H9 (cell line): ENCODE measurements at regions not wholly inside any gene's neighbourhood (a gene's known extent, or its start where the extent isn't known, plus 50 kb on each side); places are given as distances from the start of the nearest gene placed in this dataset.

Experiments
- DNase-seq: peaks from one replicate; pipeline ENCODE4 v3.0.0-alpha.2; 2017
- H2AFZ ChIP-seq: one replicate; pipeline ENCODE4 v1.6.1; 2013; ENCODE audit warnings: mild to moderate bottlenecking, low read length, control low read depth, moderate library complexity
- H2AK5ac ChIP-seq: 2 replicates; pipeline ENCODE4 v1.6.1; 2013; ENCODE audit warnings: low read length, control low read depth, mixed read lengths; ENCODE audit not compliant: insufficient read length
- H2BK120ac ChIP-seq: one replicate; pipeline ENCODE4 v1.6.1; 2013; ENCODE audit warnings: low read depth, mild to moderate bottlenecking, low read length, control low read depth, inconsistent platforms; ENCODE audit not compliant: poor library complexity, severe bottlenecking
- H2BK12ac ChIP-seq: 2 replicates; pipeline ENCODE4 v1.6.1; 2013; ENCODE audit warnings: low read length, control low read depth, mixed read lengths, low read depth; ENCODE audit not compliant: insufficient read length
- H2BK15ac ChIP-seq: 2 replicates; pipeline ENCODE4 v1.6.1; 2013; ENCODE audit warnings: low read depth, low read length, control low read depth
- H2BK20ac ChIP-seq: one replicate; pipeline ENCODE4 v1.6.1; 2013; ENCODE audit warnings: low read depth, mild to moderate bottlenecking, low read length, control low read depth, inconsistent platforms; ENCODE audit not compliant: poor library complexity, severe bottlenecking
- H2BK5ac ChIP-seq: 2 replicates; pipeline ENCODE4 v1.6.1; 2013; ENCODE audit warnings: low read length, control low read depth, mixed read lengths; ENCODE audit not compliant: insufficient read length
- H3K14ac ChIP-seq: 2 replicates; pipeline ENCODE4 v1.6.1; 2013; ENCODE audit warnings: low read length, control low read depth; ENCODE audit not compliant: insufficient read depth
- H3K18ac ChIP-seq: 2 replicates; pipeline ENCODE4 v1.6.1; 2013; ENCODE audit warnings: low read depth, mild to moderate bottlenecking, mixed read lengths, low read length, control low read depth; ENCODE audit not compliant: insufficient read length
- H3K23ac ChIP-seq: 2 replicates; pipeline ENCODE4 v1.6.1; 2013; ENCODE audit warnings: low read length, control low read depth, mixed read lengths, low read depth; ENCODE audit not compliant: insufficient read length
- H3K23me2 ChIP-seq: 2 replicates; pipeline ENCODE4 v1.6.1; 2013; ENCODE audit warnings: low read depth, mild to moderate bottlenecking, mixed read lengths, low read length, control low read depth; ENCODE audit not compliant: insufficient read length, poor library complexity, severe bottlenecking
- H3K27ac ChIP-seq: 2 replicates; pipeline ENCODE4 v1.5.1; 2013; ENCODE audit warnings: low read length, control low read depth, mixed read lengths, low read depth; ENCODE audit not compliant: insufficient read length
- H3K27me3 ChIP-seq: 2 replicates; pipeline ENCODE4 v1.6.1; 2013; ENCODE audit warnings: low read length, control low read depth, inconsistent platforms; ENCODE audit not compliant: insufficient read depth
- H3K4ac ChIP-seq: 2 replicates; pipeline ENCODE4 v1.6.1; 2013; ENCODE audit warnings: low read depth, mild to moderate bottlenecking, control low read depth, inconsistent platforms, low read length, moderate library complexity
- H3K4me1 ChIP-seq: 2 replicates; pipeline ENCODE4 v1.6.1; 2013; ENCODE audit warnings: low read length, control low read depth, inconsistent platforms; ENCODE audit not compliant: insufficient read depth
- H3K4me2 ChIP-seq: 2 replicates; pipeline ENCODE4 v1.6.1; 2013; ENCODE audit warnings: low read length, control low read depth, mixed read lengths; ENCODE audit not compliant: insufficient read length, insufficient read depth
- H3K56ac ChIP-seq: 2 replicates; pipeline ENCODE4 v1.6.1; 2013; ENCODE audit warnings: low read depth, mild to moderate bottlenecking, mixed read lengths, low read length, control low read depth; ENCODE audit not compliant: insufficient read length
- H3K79me1 ChIP-seq: 2 replicates; pipeline ENCODE4 v1.6.1; 2013; ENCODE audit warnings: low read depth, mild to moderate bottlenecking, moderate library complexity, low read length, control low read depth, inconsistent platforms; ENCODE audit not compliant: insufficient read depth, poor library complexity, severe bottlenecking
- H3K79me2 ChIP-seq: 2 replicates; pipeline ENCODE4 v1.6.1; 2013; ENCODE audit warnings: low read length, control low read depth, inconsistent platforms; ENCODE audit not compliant: insufficient read depth
- H3K9ac ChIP-seq: 2 replicates; pipeline ENCODE4 v1.6.1; 2013; ENCODE audit warnings: low read length, control low read depth, mixed read lengths; ENCODE audit not compliant: insufficient read length; ENCODE audit errors: extremely low read depth
- H3K9me3 ChIP-seq: one replicate; pipeline ENCODE4 v1.6.1; 2013; ENCODE audit warnings: low read depth, low read length, inconsistent platforms; ENCODE audit not compliant: control insufficient read depth
- H3T11ph ChIP-seq: one replicate; pipeline ENCODE4 v1.6.1; 2013; ENCODE audit warnings: mild to moderate bottlenecking, low read length, control low read depth, inconsistent platforms
- H4K20me1 ChIP-seq: one replicate; pipeline ENCODE4 v1.6.1; 2013; ENCODE audit not compliant: control insufficient read depth, insufficient read length, insufficient read depth
- H4K5ac ChIP-seq: 2 replicates; pipeline ENCODE4 v1.6.1; 2013; ENCODE audit warnings: low read depth, mild to moderate bottlenecking, mixed read lengths, low read length, control low read depth; ENCODE audit not compliant: insufficient read length
- H4K8ac ChIP-seq: replicated peaks from 2 replicates; pipeline ENCODE4 v1.6.1; 2013; ENCODE audit warnings: low read length, control low read depth, mixed read lengths, low read depth; ENCODE audit not compliant: insufficient read length
- H4K91ac ChIP-seq: 2 replicates; pipeline ENCODE4 v1.6.1; 2013; ENCODE audit warnings: low read depth, mild to moderate bottlenecking, moderate library complexity, mixed read lengths, low read length, control low read depth; ENCODE audit not compliant: insufficient read length
- H3K27ac Mint-ChIP-seq, 3 experiments: 2 replicates in 2 of 3; 3 replicates in 1 of 3; pipeline ENCODE4 v1.8.0; 2020 to 2021; ENCODE audit warnings: mixed read lengths in 3 of 3, mild to moderate bottlenecking in 1 of 3, moderate library complexity in 1 of 3
- H3K27me3 Mint-ChIP-seq: 2 replicates; pipeline ENCODE4 v1.8.0; 2021; ENCODE audit warnings: low read depth, mild to moderate bottlenecking, moderate library complexity, mixed read lengths
- H3K36me3 Mint-ChIP-seq, 3 experiments: 2 replicates in 2 of 3; 3 replicates in 1 of 3; pipeline ENCODE4 v1.8.0; 2020 to 2021; ENCODE audit warnings: low read depth in 3 of 3, mixed read lengths in 3 of 3; ENCODE audit not compliant: insufficient read depth in 1 of 3
- H3K4me1 Mint-ChIP-seq, 2 experiments: 2 replicates each; pipeline ENCODE4 v1.8.0; 2020; ENCODE audit warnings: mixed read lengths in 2 of 2
- H3K4me3 Mint-ChIP-seq, 2 experiments: 2 replicates in 1 of 2; 3 replicates in 1 of 2; pipeline ENCODE4 v1.8.0; 2020 to 2021; ENCODE audit warnings: mild to moderate bottlenecking in 2 of 2, mixed read lengths in 2 of 2, moderate library complexity in 1 of 2
- H3K9me3 Mint-ChIP-seq, 2 experiments: 2 replicates in 1 of 2; 3 replicates in 1 of 2; pipeline ENCODE4 v1.8.0; 2020; ENCODE audit warnings: mild to moderate bottlenecking in 2 of 2, mixed read lengths in 2 of 2, moderate library complexity in 1 of 2
- WGBS: extraction: QIAGEN DNeasy Blood & Tissue Kit; methylation state at CpG from one replicate; pipeline ENCODE4 v1.1.7; 2013; ENCODE audit warnings: missing lambda C conversion rate, low lambda C conversion rate, mixed read lengths; ENCODE audit not compliant: insufficient read length; ENCODE audit errors: extremely low coverage; 5-methylcytosine and 5-hydroxymethylcytosine counted together
- TF ChIP-seq, protein P1 (sequence below): fragments of 200-600 bp; sonication (generic); conservative IDR thresholded peaks from 3 replicates; pipeline ENCODE4 v1.8.0; 2021; ENCODE audit warnings: antibody characterized with exemption, mild to moderate bottlenecking

GRCh38 chrX:16223385-16223784 lies 56.1 kb downstream of the MAGEB17 start:
- Histone ChIP-seq H3T11ph (no peak overlapping the region), H3K9me3 (peaks cover 25% of the 10 kb centered on the region), H4K5ac (no peak overlapping the region), H3K4ac (no peak overlapping the region), H3K27me3 (no peaks in the 10 kb centered on the region), H3K56ac (no peak overlapping the region), H3K4me2 (no peak overlapping the region), H4K20me1 (no peaks in the 10 kb centered on the region), H4K8ac (no peak overlapping the region), H2AK5ac (no peak overlapping the region), H2AFZ (no peak overlapping the region), H3K27ac (no peak overlapping the region), H2BK12ac (no peak overlapping the region), H2BK20ac (no peak overlapping the region), H2BK5ac (no peak overlapping the region), H3K18ac (no peak overlapping the region), H2BK15ac (no peak overlapping the region), H4K91ac (no peak overlapping the region), H3K14ac (no peak overlapping the region), H3K9ac (no peak overlapping the region), H3K23ac (no peak overlapping the region), H3K23me2 (no peaks in the 10 kb centered on the region), H3K79me1 (no peaks in the 10 kb centered on the region), H3K4me1 (no peaks in the 10 kb centered on the region), H3K79me2 (no peaks in the 10 kb centered on the region), H2BK120ac (no peak overlapping the region)
- Mint-ChIP-seq H3K9me3 (peaks cover 3 to 6% of the 10 kb centered on the region in 2 experiments), H3K36me3 (peaks cover 2 to 25% (median 7%) of the 10 kb centered on the region in 3 experiments), H3K4me3 (no peak overlapping the region), H3K4me1 (peaks cover 7 to 12% of the 10 kb centered on the region in 2 experiments), H3K27ac (no peak overlapping the region), H3K27me3 (no peaks in the 10 kb centered on the region; the same call in 1 of the 2 replicates)
- DNase-seq = no peak
- no CpG with 5 or more reads among the region's 1 CpG for WGBS
- TF ChIP-seq, protein P1, sequence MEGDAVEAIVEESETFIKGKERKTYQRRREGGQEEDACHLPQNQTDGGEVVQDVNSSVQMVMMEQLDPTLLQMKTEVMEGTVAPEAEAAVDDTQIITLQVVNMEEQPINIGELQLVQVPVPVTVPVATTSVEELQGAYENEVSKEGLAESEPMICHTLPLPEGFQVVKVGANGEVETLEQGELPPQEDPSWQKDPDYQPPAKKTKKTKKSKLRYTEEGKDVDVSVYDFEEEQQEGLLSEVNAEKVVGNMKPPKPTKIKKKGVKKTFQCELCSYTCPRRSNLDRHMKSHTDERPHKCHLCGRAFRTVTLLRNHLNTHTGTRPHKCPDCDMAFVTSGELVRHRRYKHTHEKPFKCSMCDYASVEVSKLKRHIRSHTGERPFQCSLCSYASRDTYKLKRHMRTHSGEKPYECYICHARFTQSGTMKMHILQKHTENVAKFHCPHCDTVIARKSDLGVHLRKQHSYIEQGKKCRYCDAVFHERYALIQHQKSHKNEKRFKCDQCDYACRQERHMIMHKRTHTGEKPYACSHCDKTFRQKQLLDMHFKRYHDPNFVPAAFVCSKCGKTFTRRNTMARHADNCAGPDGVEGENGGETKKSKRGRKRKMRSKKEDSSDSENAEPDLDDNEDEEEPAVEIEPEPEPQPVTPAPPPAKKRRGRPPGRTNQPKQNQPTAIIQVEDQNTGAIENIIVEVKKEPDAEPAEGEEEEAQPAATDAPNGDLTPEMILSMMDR = no peak
